Fibroblast of lung (primary cell): ENCODE measurements at regions not wholly inside any gene's neighbourhood (a gene's known extent, or its start where the extent isn't known, plus 50 kb on each side); places are given as distances from the start of the nearest gene placed in this dataset.
"Not testable (repeated sequence)": the region's sequence is repeated elsewhere in the genome, so short reads cannot be mapped to it uniquely, and the experiment has no call there.

Experiments used
- DNase-seq, 2 donors: peaks; one replicate each; pipeline versions ENCODE4 v3.0.0 to v3.0.0-alpha.2; 2010; ENCODE audit warnings: low read depth in 2 of 2
- H2AFZ ChIP-seq: 2 replicates; pipeline ENCODE4 v1.5.1; 2012; ENCODE audit warnings: low read length, control low read depth, inconsistent platforms
- H3K27ac ChIP-seq: 2 replicates; pipeline ENCODE4 v1.5.1; 2011; ENCODE audit warnings: low read length, control low read depth; ENCODE audit not compliant: insufficient read depth
- H3K27me3 ChIP-seq: 2 replicates; pipeline ENCODE4 v1.5.1; 2011; ENCODE audit warnings: mild to moderate bottlenecking, low read length; ENCODE audit not compliant: control insufficient read depth, insufficient read depth
- H3K36me3 ChIP-seq: 2 replicates; pipeline ENCODE4 v1.5.1; 2011; ENCODE audit warnings: low read length; ENCODE audit not compliant: control insufficient read depth, insufficient read depth
- H3K4me1 ChIP-seq: 2 replicates; pipeline ENCODE4 v1.5.1; 2011; ENCODE audit warnings: low read length; ENCODE audit not compliant: control insufficient read depth, insufficient read depth; ENCODE audit errors: extremely low read depth
- H3K4me2 ChIP-seq: 2 replicates; pipeline ENCODE4 v1.5.1; 2011; ENCODE audit warnings: low read length, control low read depth; ENCODE audit not compliant: insufficient read depth; ENCODE audit errors: extremely low read depth
- H3K4me3 ChIP-seq, 4 experiments: fragments of 200-600 bp in 1 of 4; sonication (generic) in 1 of 4; replicated peaks in 1 of 4; 2 replicates each; pipeline ENCODE4 v1.5.1; 2011 to 2016; ENCODE audit warnings: low read length in 4 of 4, low read depth in 3 of 4, mild to moderate bottlenecking in 3 of 4, control low read depth in 2 of 4, inconsistent platforms in 1 of 4, mixed read lengths in 1 of 4; ENCODE audit not compliant: insufficient read depth in 1 of 4; ENCODE audit errors: control extremely low read depth in 1 of 4
- H3K79me2 ChIP-seq: 2 replicates; pipeline ENCODE4 v1.5.1; 2012; ENCODE audit warnings: mild to moderate bottlenecking, low read length, inconsistent platforms; ENCODE audit not compliant: control insufficient read depth, insufficient read depth
- H3K9ac ChIP-seq: 2 replicates; pipeline ENCODE4 v1.5.1; 2011; ENCODE audit warnings: mild to moderate bottlenecking, low read length, control low read depth; ENCODE audit not compliant: insufficient read depth
- H3K9me3 ChIP-seq: 2 replicates; pipeline ENCODE4 v1.5.1; 2012; ENCODE audit warnings: low read depth, low read length; ENCODE audit not compliant: control insufficient read depth, insufficient read depth
- H4K20me1 ChIP-seq: 2 replicates; pipeline ENCODE4 v1.5.1; 2011; ENCODE audit warnings: low read length; ENCODE audit not compliant: control insufficient read depth, insufficient read depth; ENCODE audit errors: extremely low read depth
- EZH2 ChIP-seq: IDR thresholded peaks from 2 replicates; pipeline ENCODE4 v1.5.1; 2012; ENCODE audit warnings: low read length, control low read depth, mild to moderate bottlenecking; ENCODE audit errors: missing control alignments
- TF ChIP-seq, protein P1 (sequence below), 2 donors: IDR thresholded peaks in 1 of 2; conservative IDR thresholded peaks in 1 of 2; 1 replicate in 1 of 2; 2 replicates in 1 of 2; pipeline ENCODE4 v1.5.1; 2011 to 2012; ENCODE audit warnings: low read length in 2 of 2, control low read depth in 1 of 2, inconsistent platforms in 1 of 2, low read depth in 1 of 2, mild to moderate bottlenecking in 1 of 2

DNA sequence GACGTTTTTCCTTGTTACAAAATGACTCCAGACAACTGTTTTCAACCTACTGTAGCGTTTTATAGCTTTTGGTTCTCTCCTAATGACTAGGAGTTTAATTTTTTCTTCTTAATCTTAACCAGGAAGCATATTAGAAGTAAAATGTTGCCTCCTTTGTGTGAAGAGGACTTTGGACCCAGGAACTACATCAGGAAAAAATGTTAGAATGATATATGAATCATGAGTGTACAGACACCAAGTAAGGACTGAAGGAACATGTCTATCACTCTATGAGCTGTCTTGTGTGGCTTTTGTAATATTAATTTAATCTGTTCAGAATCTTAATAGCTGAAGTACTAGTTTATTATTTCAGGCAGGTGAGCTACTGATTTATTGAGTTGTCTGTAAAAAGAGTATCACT is 71.0 kb upstream of the MARCKS start:
- Histone ChIP-seq H3K9me3 (no peaks in the 10 kb centered on the region), H2AFZ (no peak overlapping the region), H3K4me3 (no peak overlapping the region), H3K36me3 (no peaks in the 10 kb centered on the region), H3K4me1 (no peaks in the 10 kb centered on the region), H3K9ac (no peak overlapping the region), H3K79me2 (no peaks in the 10 kb centered on the region), H4K20me1 (no peaks in the 10 kb centered on the region), H3K4me2 (no peak overlapping the region), H3K27ac (no peak overlapping the region), H3K27me3 (no peaks in the 10 kb centered on the region)
- no peak for DNase-seq
- no peak for TF ChIP-seq EZH2
- TF ChIP-seq, protein P1, sequence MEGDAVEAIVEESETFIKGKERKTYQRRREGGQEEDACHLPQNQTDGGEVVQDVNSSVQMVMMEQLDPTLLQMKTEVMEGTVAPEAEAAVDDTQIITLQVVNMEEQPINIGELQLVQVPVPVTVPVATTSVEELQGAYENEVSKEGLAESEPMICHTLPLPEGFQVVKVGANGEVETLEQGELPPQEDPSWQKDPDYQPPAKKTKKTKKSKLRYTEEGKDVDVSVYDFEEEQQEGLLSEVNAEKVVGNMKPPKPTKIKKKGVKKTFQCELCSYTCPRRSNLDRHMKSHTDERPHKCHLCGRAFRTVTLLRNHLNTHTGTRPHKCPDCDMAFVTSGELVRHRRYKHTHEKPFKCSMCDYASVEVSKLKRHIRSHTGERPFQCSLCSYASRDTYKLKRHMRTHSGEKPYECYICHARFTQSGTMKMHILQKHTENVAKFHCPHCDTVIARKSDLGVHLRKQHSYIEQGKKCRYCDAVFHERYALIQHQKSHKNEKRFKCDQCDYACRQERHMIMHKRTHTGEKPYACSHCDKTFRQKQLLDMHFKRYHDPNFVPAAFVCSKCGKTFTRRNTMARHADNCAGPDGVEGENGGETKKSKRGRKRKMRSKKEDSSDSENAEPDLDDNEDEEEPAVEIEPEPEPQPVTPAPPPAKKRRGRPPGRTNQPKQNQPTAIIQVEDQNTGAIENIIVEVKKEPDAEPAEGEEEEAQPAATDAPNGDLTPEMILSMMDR (conservative IDR thresholded peaks at IDR 0.05 in 1 of 2, IDR thresholded peaks at IDR 0.05 in 1 of 2; ENCODE audit: low read depth in 1 of 2, low read length in 2 of 2): no peak

- Histone ChIP-seq H4K20me1 (no peaks in the 10 kb centered on the region), H3K79me2 (no peaks in the 10 kb centered on the region), H3K27ac (no peak overlapping the region), H3K9me3 (no peaks in the 10 kb centered on the region), H3K27me3 (no peaks in the 10 kb centered on the region), H3K9ac (no peak overlapping the region), H3K4me3 (no peak overlapping the region), H3K36me3 (no peaks in the 10 kb centered on the region), H2AFZ (no peak overlapping the region), H3K4me2 (no peak overlapping the region), H3K4me1 (no peaks in the 10 kb centered on the region)
- TF ChIP-seq EZH2: no peak
- no peak for DNase-seq
Measured at GRCh38 chr6:113788586-113788985, 68.6 kb upstream of the MARCKS start.

DNA sequence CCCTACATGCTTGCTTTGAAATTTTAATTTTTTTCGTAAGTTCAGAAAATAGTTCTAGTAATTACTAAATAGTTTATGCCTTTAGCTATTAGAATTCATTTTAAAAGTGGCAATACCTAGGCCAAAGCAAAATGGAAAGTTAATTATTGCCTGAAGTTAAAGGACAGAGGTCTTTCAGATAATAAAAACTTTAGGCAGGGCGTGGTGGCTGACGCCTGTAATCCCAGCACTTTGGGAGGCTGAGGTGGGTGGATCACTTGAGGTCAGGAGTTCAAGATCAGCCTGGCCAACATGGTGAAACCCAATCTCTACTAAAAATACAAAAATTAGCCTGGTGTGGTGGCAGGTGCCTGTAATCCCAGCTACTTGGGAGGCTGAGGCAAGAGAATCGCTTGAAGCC is 65.9 kb upstream of the MARCKS start:
- H3K79me2 ChIP-seq, H2AFZ ChIP-seq, H4K20me1 ChIP-seq, H3K9me3 ChIP-seq, H3K27me3 ChIP-seq, H3K4me3 ChIP-seq, H3K9ac ChIP-seq, H3K4me1 ChIP-seq, DNase-seq, H3K4me2 ChIP-seq, H3K36me3 ChIP-seq, H3K27ac ChIP-seq: not testable (repeated sequence)

GRCh38 chr6:113795371-113795770 is 61.8 kb upstream of the MARCKS start:
- H2AFZ ChIP-seq, H3K4me3 ChIP-seq, H4K20me1 ChIP-seq, H3K36me3 ChIP-seq, H3K27ac ChIP-seq, DNase-seq, H3K27me3 ChIP-seq, H3K9me3 ChIP-seq, H3K4me1 ChIP-seq, H3K4me2 ChIP-seq, H3K9ac ChIP-seq, H3K79me2 ChIP-seq: not testable (repeated sequence)
